Neural cell (in vitro differentiated cells): ENCODE measurements at regions not wholly inside any gene's neighbourhood (a gene's known extent, or its start where the extent isn't known, plus 50 kb on each side); places are given as distances from the start of the nearest gene placed in this dataset.

ENCODE experiments used
- H2AFZ ChIP-seq: fragments of 200-600, 300-800 bp; sonication (generic), shearing (Covaris generic); 2 replicates; pipeline ENCODE4 v1.6.0; 2014; ENCODE audit warnings: low read depth, mild to moderate bottlenecking, antibody characterized with exemption, low read length, moderate library complexity
- H3F3A ChIP-seq: fragments of 200-600 bp; shearing (Covaris generic); 2 replicates; pipeline ENCODE4 v1.6.1; 2016; ENCODE audit warnings: mild to moderate bottlenecking, moderate library complexity, mixed read lengths, antibody characterized with exemption, low read length; ENCODE audit not compliant: insufficient read depth, poor library complexity, severe bottlenecking
- H3K27ac ChIP-seq: fragments of 200-600, 300-800 bp; sonication (generic), shearing (Covaris generic); 2 replicates; pipeline ENCODE4 v1.5.1; 2014; ENCODE audit warnings: mild to moderate bottlenecking, low read length, moderate library complexity
- H3K27me3 ChIP-seq: fragments of 300-800, 200-600 bp; sonication (generic), shearing (Covaris generic); 2 replicates; pipeline ENCODE4 v1.6.0; 2014; ENCODE audit warnings: mild to moderate bottlenecking, low read depth, low read length, moderate library complexity; ENCODE audit not compliant: insufficient read depth
- H3K36me3 ChIP-seq: fragments of 300-800, 200-600 bp; sonication (generic), shearing (Covaris generic); 2 replicates; pipeline ENCODE4 v1.5.1; 2014; ENCODE audit warnings: mild to moderate bottlenecking, antibody characterized with exemption, low read length, moderate library complexity; ENCODE audit not compliant: insufficient read depth
- H3K4me2 ChIP-seq: fragments of 300-800, 200-600 bp; sonication (generic), shearing (Covaris generic); 2 replicates; pipeline ENCODE4 v1.6.0; 2014; ENCODE audit warnings: mild to moderate bottlenecking, low read length
- H3K4me3 ChIP-seq: fragments of 300-800, 200-600 bp; sonication (generic), shearing (Covaris generic); 2 replicates; pipeline ENCODE4 v1.5.1; 2014; ENCODE audit warnings: mild to moderate bottlenecking, low read length, moderate library complexity
- H3K79me2 ChIP-seq: fragments of 200-600 bp; shearing (Covaris generic); replicated peaks from 2 replicates; pipeline ENCODE4 v1.6.0; 2014; ENCODE audit warnings: mild to moderate bottlenecking, low read length, moderate library complexity; ENCODE audit not compliant: insufficient read depth
- H3K9ac ChIP-seq: fragments of 300-800, 200-600 bp; sonication (generic), shearing (Covaris generic); 2 replicates; pipeline ENCODE4 v1.6.1; 2016; ENCODE audit warnings: mild to moderate bottlenecking, low read length, mixed read lengths
- H3K9me2 ChIP-seq: fragments of 200-600 bp; shearing (Covaris generic); 2 replicates; pipeline ENCODE4 v1.6.1; 2016; ENCODE audit warnings: mild to moderate bottlenecking, low read length, mixed read lengths; ENCODE audit not compliant: insufficient read depth
- H3K9me3 ChIP-seq: fragments of 200-600, 300-800 bp; sonication (generic), shearing (Covaris generic); 2 replicates; pipeline ENCODE4 v1.6.1; 2016; ENCODE audit warnings: mild to moderate bottlenecking, mixed run types, low read length, moderate library complexity, mixed read lengths
- H4K20me1 ChIP-seq: fragments of 200-600 bp; shearing (Covaris generic); 2 replicates; pipeline ENCODE4 v1.6.1; 2016; ENCODE audit warnings: mild to moderate bottlenecking, mixed run types; ENCODE audit not compliant: insufficient read depth
- CTCF ChIP-seq: fragments of 450-650 bp; IDR thresholded peaks from 2 replicates; pipeline ENCODE4 v1.5.1; 2014; ENCODE audit warnings: antibody characterized with exemption, mild to moderate bottlenecking, moderate library complexity; ENCODE audit not compliant: poor library complexity, severe bottlenecking
- EP300 ChIP-seq: fragments of 450-650 bp; conservative IDR thresholded peaks from 2 replicates; pipeline ENCODE4 v1.6.1; 2014; ENCODE audit warnings: antibody characterized with exemption, mild to moderate bottlenecking, moderate library complexity; ENCODE audit not compliant: poor library complexity, severe bottlenecking
- POLR2AphosphoS5 ChIP-seq: IDR thresholded peaks from 2 replicates; pipeline ENCODE4 v1.6.1; 2012
- REST ChIP-seq: IDR thresholded peaks from 2 replicates; pipeline ENCODE4 v1.6.1; 2012; ENCODE audit warnings: borderline replicate concordance
- SMC3 ChIP-seq: fragments of 450-650 bp; conservative IDR thresholded peaks from 2 replicates; pipeline ENCODE4 v1.6.1; 2014; ENCODE audit warnings: antibody characterized with exemption, mild to moderate bottlenecking, moderate library complexity; ENCODE audit not compliant: poor library complexity
- TAF1 ChIP-seq: IDR thresholded peaks from 2 replicates; pipeline ENCODE4 v1.6.1; 2012; ENCODE audit warnings: low read depth

GRCh38 chr3:27626596-27627118 lies 95.5 kb downstream of the EOMES start:
- Histone ChIP-seq H3K27ac (no peak overlapping the region), H3K9me3 (no peaks in the 10 kb centered on the region), H3F3A (no peaks in the 10 kb centered on the region), H3K27me3 (no peaks in the 10 kb centered on the region), H2AFZ (no peak overlapping the region), H3K36me3 (no peaks in the 10 kb centered on the region), H4K20me1 (no peaks in the 10 kb centered on the region), H3K79me2 (no peaks in the 10 kb centered on the region), H3K9ac (no peak overlapping the region), H3K9me2 (no peaks in the 10 kb centered on the region), H3K4me2 (no peak overlapping the region), H3K4me3 (no peak overlapping the region)
- TF ChIP-seq REST = no peak
- TF ChIP-seq TAF1 = no peak

GRCh38 chr3:27625864-27626263 lies 96.3 kb downstream of the EOMES start:
- H2AFZ ChIP-seq = no peak overlapping the region
- H3K4me3 ChIP-seq = no peak overlapping the region
- H3K4me2 ChIP-seq = no peak overlapping the region
- peak; percentile 79 for TF ChIP-seq EP300
- TF ChIP-seq POLR2AphosphoS5 = peak; percentile 70
- no peak for TF ChIP-seq CTCF
- H3K79me2 ChIP-seq = no peaks in the 10 kb centered on the region
- no peaks in the 10 kb centered on the region for H3K9me2 ChIP-seq
- H3F3A ChIP-seq = no peaks in the 10 kb centered on the region
- no peak overlapping the region for H3K9ac ChIP-seq
- H3K27ac ChIP-seq = no peak overlapping the region
- no peaks in the 10 kb centered on the region for H3K9me3 ChIP-seq
- H3K27me3 ChIP-seq = no peaks in the 10 kb centered on the region
- no peaks in the 10 kb centered on the region for H4K20me1 ChIP-seq
- H3K36me3 ChIP-seq = no peaks in the 10 kb centered on the region

GRCh38 chr3:27623085-27623753 lies 98.9 kb downstream of the EOMES start:
- Histone ChIP-seq H4K20me1 (no peaks in the 10 kb centered on the region), H3K4me3 (no peak overlapping the region), H2AFZ (no peak overlapping the region), H3K4me2 (no peak overlapping the region), H3K36me3 (no peaks in the 10 kb centered on the region), H3F3A (no peaks in the 10 kb centered on the region), H3K9ac (no peak overlapping the region), H3K79me2 (no peaks in the 10 kb centered on the region), H3K9me3 (no peaks in the 10 kb centered on the region), H3K27me3 (no peaks in the 10 kb centered on the region), H3K27ac (no peak overlapping the region), H3K9me2 (no peaks in the 10 kb centered on the region)
- TF ChIP-seq SMC3 = no peak
- no peak for TF ChIP-seq REST
- TF ChIP-seq EP300 = no peak
- no peak for TF ChIP-seq POLR2AphosphoS5
